ENCODE measurements at regions not wholly inside any gene's neighbourhood (a gene's known extent, or its start where the extent isn't known, plus 50 kb on each side); places are given as distances from the start of the nearest gene placed in this dataset.
"Not testable (repeated sequence)": the region's sequence is repeated elsewhere in the genome, so short reads cannot be mapped to it uniquely, and the experiment has no call there.

DNA sequence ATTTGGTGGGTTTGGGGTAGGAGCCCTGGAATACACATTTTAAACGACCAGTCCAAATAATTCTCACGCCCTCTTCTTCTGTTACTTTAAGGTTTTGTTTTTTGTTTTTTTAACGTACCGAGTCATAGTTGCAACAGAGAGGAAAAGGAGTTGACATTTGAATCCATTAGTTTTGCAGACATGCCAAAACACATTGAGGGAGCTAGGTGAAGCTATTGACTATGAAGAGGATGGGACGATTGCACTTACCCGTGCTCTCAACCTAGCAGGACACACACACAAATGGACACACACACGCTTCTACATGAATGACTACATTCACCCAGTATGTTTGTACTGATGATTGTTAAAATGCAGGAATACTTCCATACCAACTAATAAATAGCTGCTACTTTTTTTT is 54.3 kb upstream of the CIT start:
- no peak for DNase-seq (ENCODE audit: low spot score)

GRCh38 chr12:119932921-119933320 is 55.8 kb upstream of the CIT start:
- no peak for DNase-seq (ENCODE audit: low spot score)

DNA sequence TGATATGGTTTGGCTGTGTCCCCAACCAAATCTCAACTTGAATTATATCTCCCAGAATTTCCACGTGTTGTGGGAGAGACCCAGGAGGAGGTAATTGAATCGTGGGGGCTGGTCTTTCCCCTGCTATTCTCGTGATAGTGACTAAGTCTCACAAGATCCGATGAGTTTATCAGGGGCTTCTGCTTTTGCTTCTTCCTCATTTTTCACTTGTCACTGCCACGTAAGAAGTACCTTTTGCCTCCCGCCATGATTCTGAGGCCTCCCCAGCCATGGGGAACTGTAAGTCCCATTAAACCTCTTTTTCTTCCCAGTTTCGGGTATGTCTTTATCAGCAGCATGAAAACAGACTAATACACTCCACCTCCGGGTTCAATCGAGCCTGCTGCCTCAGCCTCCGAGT is 54.3 kb upstream of the BICDL1 start:
- not testable (repeated sequence) for DNase-seq (ENCODE audit: low spot score)

- no peak for DNase-seq (ENCODE audit: low spot score)
Observed at GRCh38 chr12:119936705-119937311, 52.2 kb upstream of the BICDL1 start.

DNA sequence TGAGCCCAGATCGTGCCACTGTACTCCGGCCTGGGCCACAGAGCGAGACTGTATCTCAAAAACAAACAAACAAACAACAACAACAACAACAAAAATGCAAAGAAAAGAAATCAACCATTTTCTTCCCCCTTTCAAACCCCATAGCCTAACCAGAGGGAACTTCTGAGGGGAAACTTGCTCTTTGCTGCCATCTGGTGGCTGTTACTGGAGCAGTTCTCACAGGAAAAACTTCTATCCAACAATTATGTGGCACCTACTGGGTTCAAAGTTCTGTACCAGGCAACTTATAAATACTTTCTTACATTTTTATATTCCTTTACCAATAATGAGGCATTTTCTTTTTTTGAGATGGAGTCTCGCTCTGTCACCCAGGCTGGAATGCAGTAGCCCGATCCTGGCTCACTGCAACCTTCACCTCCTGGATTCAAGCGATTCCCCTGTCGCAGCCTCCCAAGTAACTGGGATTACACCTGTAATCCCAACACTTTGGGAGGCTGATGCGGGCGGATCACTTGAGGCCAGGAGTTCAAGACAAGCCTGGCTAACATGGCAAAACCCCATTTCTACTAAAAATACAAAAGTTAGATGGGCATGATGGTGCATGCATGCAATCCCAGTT is 50.9 kb upstream of the BICDL1 start:
- DNase-seq (ENCODE audit: low spot score): peak; percentile 81

All from Ammon's horn (tissue), 1 donor.